ENCODE measurements at regions not wholly inside any gene's neighbourhood (a gene's known extent, or its start where the extent isn't known, plus 50 kb on each side); places are given as distances from the start of the nearest gene placed in this dataset.

DNA sequence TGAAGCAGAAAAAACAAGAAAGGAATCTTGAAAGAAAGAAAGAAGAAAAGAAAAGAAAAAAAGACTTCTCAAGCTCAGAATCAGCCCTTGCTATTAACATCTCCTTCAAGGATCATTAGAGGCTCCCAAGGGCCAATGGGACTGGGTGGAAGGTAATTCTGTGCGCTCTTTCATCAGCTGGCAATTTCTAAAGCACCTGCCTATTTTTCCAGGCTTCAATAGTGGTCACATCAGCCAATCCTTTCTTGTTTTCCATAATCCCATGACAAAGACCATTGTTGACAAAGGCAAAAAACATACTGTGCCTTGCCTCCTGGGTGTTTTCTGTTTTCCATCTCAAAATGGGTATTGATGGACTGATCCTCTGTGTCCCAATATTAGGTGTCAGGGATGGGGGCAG, 88.2 kb upstream of the TSC22D1 start:
- Histone ChIP-seq H3K27me3 (ENCODE audit: control insufficient read depth, insufficient read depth, low read length) (no peaks in the 10 kb centered on the region), H3K27ac (ENCODE audit: low read length) (no peak overlapping the region), H3K4me1 (ENCODE audit: control insufficient read depth, insufficient read depth, low read length) (no peaks in the 10 kb centered on the region), H3K4me3 (ENCODE audit: low read length) (no peak overlapping the region), H3K9me3 (ENCODE audit: control insufficient read depth, insufficient read depth, low read length) (no peaks in the 10 kb centered on the region), H3K36me3 (ENCODE audit: control insufficient read depth, insufficient read depth, low read length) (no peaks in the 10 kb centered on the region)
- ATAC-seq (no peak), DNase-seq (no peak)
- TF ChIP-seq, protein P1, sequence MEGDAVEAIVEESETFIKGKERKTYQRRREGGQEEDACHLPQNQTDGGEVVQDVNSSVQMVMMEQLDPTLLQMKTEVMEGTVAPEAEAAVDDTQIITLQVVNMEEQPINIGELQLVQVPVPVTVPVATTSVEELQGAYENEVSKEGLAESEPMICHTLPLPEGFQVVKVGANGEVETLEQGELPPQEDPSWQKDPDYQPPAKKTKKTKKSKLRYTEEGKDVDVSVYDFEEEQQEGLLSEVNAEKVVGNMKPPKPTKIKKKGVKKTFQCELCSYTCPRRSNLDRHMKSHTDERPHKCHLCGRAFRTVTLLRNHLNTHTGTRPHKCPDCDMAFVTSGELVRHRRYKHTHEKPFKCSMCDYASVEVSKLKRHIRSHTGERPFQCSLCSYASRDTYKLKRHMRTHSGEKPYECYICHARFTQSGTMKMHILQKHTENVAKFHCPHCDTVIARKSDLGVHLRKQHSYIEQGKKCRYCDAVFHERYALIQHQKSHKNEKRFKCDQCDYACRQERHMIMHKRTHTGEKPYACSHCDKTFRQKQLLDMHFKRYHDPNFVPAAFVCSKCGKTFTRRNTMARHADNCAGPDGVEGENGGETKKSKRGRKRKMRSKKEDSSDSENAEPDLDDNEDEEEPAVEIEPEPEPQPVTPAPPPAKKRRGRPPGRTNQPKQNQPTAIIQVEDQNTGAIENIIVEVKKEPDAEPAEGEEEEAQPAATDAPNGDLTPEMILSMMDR (IDR thresholded peaks at IDR 0.05) = no peak
- H3K27ac Mint-ChIP-seq = no peak overlapping the region
- H3K4me1 Mint-ChIP-seq = peaks cover 0 to 4% of the 10 kb centered on the region in 2 donors
- WGBS (ENCODE audit: insufficient coverage) = 100% methylated on average over 1 of the region's 1 CpG
- no peaks in the 10 kb centered on the region for H3K36me3 Mint-ChIP-seq
- intact Hi-C loops (cut with micrococcal nuclease) = no loop called here
- peaks cover 17 to 23% of the 10 kb centered on the region in 2 donors for H3K27me3 Mint-ChIP-seq (ENCODE audit: low read depth in 2 of 2)
- H3K9me3 Mint-ChIP-seq = no peaks in the 10 kb centered on the region
- H3K4me3 Mint-ChIP-seq = no peak overlapping the region

DNA sequence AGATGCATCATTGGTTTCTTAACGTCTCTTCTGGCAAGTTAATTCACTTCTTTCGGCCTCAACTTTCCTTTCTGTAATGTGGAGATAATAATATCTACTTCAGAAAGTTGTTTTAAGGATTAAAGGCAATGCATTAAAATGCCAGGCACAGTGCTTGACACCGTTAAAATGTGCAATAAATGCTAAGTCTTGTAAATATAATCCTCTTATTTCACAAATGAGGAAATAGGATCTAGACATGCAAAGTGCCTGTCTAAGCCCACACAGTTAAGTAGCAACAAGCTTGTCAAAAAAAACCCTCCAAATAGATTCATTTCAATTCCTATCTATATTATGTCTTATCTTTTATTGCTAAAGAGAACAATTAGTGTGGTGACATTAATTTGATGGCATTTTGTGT, 86.4 kb upstream of the TSC22D1 start:
- intact Hi-C loops (cut with micrococcal nuclease) = no loop called here
- Mint-ChIP-seq H3K36me3 (no peaks in the 10 kb centered on the region), H3K27me3 (ENCODE audit: low read depth in 2 of 2) (peaks cover 20 to 23% of the 10 kb centered on the region in 2 donors), H3K27ac (no peak overlapping the region), H3K4me3 (no peak overlapping the region), H3K4me1 (peaks cover 0 to 4% of the 10 kb centered on the region in 2 donors), H3K9me3 (no peaks in the 10 kb centered on the region)
- Histone ChIP-seq H3K36me3 (ENCODE audit: control insufficient read depth, insufficient read depth, low read length) (no peaks in the 10 kb centered on the region), H3K27me3 (ENCODE audit: control insufficient read depth, insufficient read depth, low read length) (no peaks in the 10 kb centered on the region), H3K4me1 (ENCODE audit: control insufficient read depth, insufficient read depth, low read length) (no peaks in the 10 kb centered on the region), H3K9me3 (ENCODE audit: control insufficient read depth, insufficient read depth, low read length) (no peaks in the 10 kb centered on the region), H3K27ac (ENCODE audit: low read length) (no peak overlapping the region), H3K4me3 (ENCODE audit: low read length) (no peak overlapping the region)
- ATAC-seq (no peak), DNase-seq (no peak)
- TF ChIP-seq, protein P1 (IDR thresholded peaks at IDR 0.05) = no peak
- WGBS (ENCODE audit: insufficient coverage) = 91% methylated on average over 3 of the region's 3 CpGs

DNA sequence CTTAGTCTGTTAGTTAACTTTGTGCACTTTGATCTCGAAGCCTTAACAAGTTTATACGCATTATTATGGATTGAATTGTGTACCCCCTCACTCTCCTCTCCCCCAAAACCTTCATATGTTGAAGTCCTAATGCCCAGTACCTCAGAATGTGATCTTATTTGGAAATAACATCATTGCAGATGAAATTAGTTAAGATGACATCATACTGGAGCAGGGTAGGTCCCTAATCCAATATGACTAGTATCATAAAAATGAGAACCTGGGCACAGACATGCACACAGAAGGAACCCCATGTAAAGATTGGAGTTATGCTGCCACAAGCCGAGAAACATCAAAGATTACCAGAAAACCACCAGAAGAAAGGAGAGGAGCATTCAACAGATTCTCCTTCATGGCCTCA, 85.8 kb upstream of the TSC22D1 start:
- H3K36me3 Mint-ChIP-seq = no peaks in the 10 kb centered on the region
- no peak overlapping the region for H3K4me3 ChIP-seq (ENCODE audit: low read length)
- H3K9me3 Mint-ChIP-seq = no peaks in the 10 kb centered on the region
- intact Hi-C loops (cut with micrococcal nuclease) = no loop called here
- no peaks in the 10 kb centered on the region for H3K9me3 ChIP-seq (ENCODE audit: control insufficient read depth, insufficient read depth, low read length)
- no peak for DNase-seq
- ATAC-seq = no peak
- H3K27ac Mint-ChIP-seq = no peak overlapping the region
- no peak overlapping the region for H3K4me3 Mint-ChIP-seq
- no peaks in the 10 kb centered on the region for H3K4me1 ChIP-seq (ENCODE audit: control insufficient read depth, insufficient read depth, low read length)
- peaks cover 0 to 4% of the 10 kb centered on the region in 2 donors for H3K4me1 Mint-ChIP-seq
- peaks cover 20 to 23% of the 10 kb centered on the region in 2 donors for H3K27me3 Mint-ChIP-seq (ENCODE audit: low read depth in 2 of 2)
- H3K36me3 ChIP-seq (ENCODE audit: control insufficient read depth, insufficient read depth, low read length) = no peaks in the 10 kb centered on the region
- 96% methylated on average over 3 of the region's 3 CpGs for WGBS (ENCODE audit: insufficient coverage)
- H3K27me3 ChIP-seq (ENCODE audit: control insufficient read depth, insufficient read depth, low read length) = no peaks in the 10 kb centered on the region
- TF ChIP-seq, protein P1 (IDR thresholded peaks at IDR 0.05) = no peak
- no peak overlapping the region for H3K27ac ChIP-seq (ENCODE audit: low read length)

DNA sequence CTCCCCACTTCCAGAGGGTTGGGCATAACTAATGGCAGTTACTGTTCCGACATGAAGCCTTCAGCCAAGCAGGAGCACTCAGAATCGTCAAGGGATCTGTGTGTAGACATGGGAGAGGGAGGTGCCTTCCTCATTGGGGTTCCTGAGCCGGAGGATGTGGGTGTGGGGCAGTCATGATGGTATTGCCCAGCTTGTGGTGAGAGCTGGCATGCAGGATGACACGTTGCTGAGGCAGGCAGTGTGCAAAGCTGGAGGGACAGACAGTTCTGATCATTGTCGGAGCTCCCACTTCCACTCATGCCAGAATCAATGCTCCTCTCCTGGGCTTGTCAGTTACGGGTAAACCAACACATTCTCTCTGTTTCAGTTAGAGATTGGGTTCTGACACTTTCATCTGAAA, 83.9 kb upstream of the TSC22D1 start:
- H3K27ac ChIP-seq (ENCODE audit: low read length) = no peak overlapping the region

More for the DNA sequence above, 83.9 kb upstream of the TSC22D1 start:
- Histone ChIP-seq H3K36me3 (ENCODE audit: control insufficient read depth, insufficient read depth, low read length) (no peaks in the 10 kb centered on the region), H3K27me3 (ENCODE audit: control insufficient read depth, insufficient read depth, low read length) (no peaks in the 10 kb centered on the region), H3K9me3 (ENCODE audit: control insufficient read depth, insufficient read depth, low read length) (no peaks in the 10 kb centered on the region), H3K4me1 (ENCODE audit: control insufficient read depth, insufficient read depth, low read length) (no peaks in the 10 kb centered on the region), H3K4me3 (ENCODE audit: low read length) (no peak overlapping the region)
- 75% methylated on average over 6 of the region's 6 CpGs for WGBS (ENCODE audit: insufficient coverage)
- intact Hi-C loops (cut with micrococcal nuclease) = no loop called here
- Mint-ChIP-seq H3K4me3 (no peak overlapping the region), H3K9me3 (no peaks in the 10 kb centered on the region), H3K27ac (no peak overlapping the region), H3K27me3 (ENCODE audit: low read depth in 2 of 2) (peaks cover 20 to 23% of the 10 kb centered on the region in 2 donors), H3K36me3 (no peaks in the 10 kb centered on the region), H3K4me1 (peaks cover 0 to 4% of the 10 kb centered on the region in 2 donors)
- DNase-seq (no peak), ATAC-seq (no peak)
- TF ChIP-seq, protein P1 (IDR thresholded peaks at IDR 0.05) = no peak
